CD4-positive, CD25-positive, alpha-beta regulatory T cell (primary cell): ENCODE measurements at regions not wholly inside any gene's neighbourhood (a gene's known extent, or its start where the extent isn't known, plus 50 kb on each side); places are given as distances from the start of the nearest gene placed in this dataset.

ENCODE experiments used
- ATAC-seq, 2 donors: fragments of 150-1000 bp; cut with Tn5 transposase; one replicate each; pipeline ENCODE4 v1.10.0; 2021; ENCODE audit warnings: low read depth in 2 of 2, moderate number of reproducible peaks in 2 of 2, moderate library complexity in 1 of 2
- DNase-seq, 3 donors: peaks; one replicate each; pipeline versions ENCODE4 v3.0.0 to v3.0.0-alpha.2; 2012 to 2022; ENCODE audit warnings: mixed read lengths in 1 of 3
- H3K27ac ChIP-seq: one replicate; pipeline ENCODE4 v1.7.0; 2013; ENCODE audit warnings: mild to moderate bottlenecking, low read length; ENCODE audit not compliant: insufficient read depth, poor library complexity, severe bottlenecking
- H3K27me3 ChIP-seq: one replicate; pipeline ENCODE4 v1.7.0; 2013; ENCODE audit warnings: low read length; ENCODE audit not compliant: control insufficient read depth, insufficient read depth
- H3K36me3 ChIP-seq: one replicate; pipeline ENCODE4 v1.7.0; 2013; ENCODE audit warnings: mild to moderate bottlenecking, low read length, moderate library complexity; ENCODE audit not compliant: control insufficient read depth, insufficient read depth
- H3K4me1 ChIP-seq: 2 replicates; pipeline ENCODE4 v1.7.0; 2013; ENCODE audit warnings: mild to moderate bottlenecking, low read length; ENCODE audit not compliant: insufficient read depth, control insufficient read depth, poor library complexity, severe bottlenecking
- H3K4me3 ChIP-seq: one replicate; pipeline ENCODE4 v1.7.0; 2013; ENCODE audit warnings: low read depth, mild to moderate bottlenecking, low read length, moderate library complexity
- H3K9me3 ChIP-seq, 2 experiments: 1 replicate in 1 of 2; 2 replicates in 1 of 2; pipeline ENCODE4 v1.7.0; 2013; ENCODE audit warnings: low read length in 2 of 2, mild to moderate bottlenecking in 1 of 2, moderate library complexity in 1 of 2; ENCODE audit not compliant: control insufficient read depth in 2 of 2
- H3K27ac Mint-ChIP-seq, 3 donors: one replicate each; pipeline ENCODE4 v1.8.0; 2020 to 2022; ENCODE audit warnings: mild to moderate bottlenecking in 3 of 3, mixed read lengths in 3 of 3, moderate library complexity in 2 of 3
- H3K27me3 Mint-ChIP-seq: one replicate; pipeline ENCODE4 v1.8.0; 2022; ENCODE audit warnings: mild to moderate bottlenecking, mixed read lengths
- H3K36me3 Mint-ChIP-seq: one replicate; pipeline ENCODE4 v1.8.0; 2020; ENCODE audit warnings: mixed read lengths
- H3K4me1 Mint-ChIP-seq, 4 donors: one replicate each; pipeline ENCODE4 v1.8.0; 2020 to 2022; ENCODE audit warnings: mixed read lengths in 4 of 4, mild to moderate bottlenecking in 1 of 4
- H3K4me3 Mint-ChIP-seq, 4 donors: one replicate each; pipeline ENCODE4 v1.8.0; 2020 to 2022; ENCODE audit warnings: mild to moderate bottlenecking in 4 of 4, mixed read lengths in 4 of 4, moderate library complexity in 3 of 4
- H3K9me3 Mint-ChIP-seq, 7 donors: one replicate each; pipeline ENCODE4 v1.8.0; 2020 to 2022; ENCODE audit warnings: mixed read lengths in 7 of 7, mild to moderate bottlenecking in 3 of 7, moderate library complexity in 2 of 7

DNA sequence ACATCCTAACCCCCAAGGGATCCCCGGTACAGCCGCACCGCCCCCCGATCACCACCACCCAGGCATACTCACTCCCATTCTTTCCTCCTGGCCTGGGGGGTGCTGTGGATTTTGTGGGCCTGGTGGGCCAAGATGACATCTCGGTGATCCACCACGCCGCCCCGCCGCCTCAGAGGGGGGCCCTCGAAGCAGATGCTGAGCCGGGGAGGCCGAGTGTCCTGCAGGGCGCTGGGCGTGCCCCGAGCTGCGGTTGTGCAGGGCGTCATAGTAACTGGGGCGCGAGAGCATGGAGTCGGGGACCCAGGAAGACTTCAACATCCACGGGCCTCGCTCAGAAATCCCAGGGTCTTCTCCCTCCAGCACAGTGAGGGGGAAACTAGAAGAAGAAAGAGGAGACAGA is 93.4 kb upstream of the CACNA1A start:
- Mint-ChIP-seq H3K27ac (no peak overlapping the region), H3K36me3 (no peaks in the 10 kb centered on the region), H3K4me3 (no peak overlapping the region), H3K27me3 (peaks cover 14% of the 10 kb centered on the region), H3K9me3 (no peaks in the 10 kb centered on the region), H3K4me1 (peaks cover 0 to 2% (median 0%) of the 10 kb centered on the region in 4 donors)
- Histone ChIP-seq H3K27me3 (no peaks in the 10 kb centered on the region), H3K4me3 (no peak overlapping the region), H3K9me3 (no peaks in the 10 kb centered on the region), H3K4me1 (no peaks in the 10 kb centered on the region), H3K36me3 (no peaks in the 10 kb centered on the region), H3K27ac (no peak overlapping the region)
- DNase-seq (no peak), ATAC-seq (no peak)

DNA sequence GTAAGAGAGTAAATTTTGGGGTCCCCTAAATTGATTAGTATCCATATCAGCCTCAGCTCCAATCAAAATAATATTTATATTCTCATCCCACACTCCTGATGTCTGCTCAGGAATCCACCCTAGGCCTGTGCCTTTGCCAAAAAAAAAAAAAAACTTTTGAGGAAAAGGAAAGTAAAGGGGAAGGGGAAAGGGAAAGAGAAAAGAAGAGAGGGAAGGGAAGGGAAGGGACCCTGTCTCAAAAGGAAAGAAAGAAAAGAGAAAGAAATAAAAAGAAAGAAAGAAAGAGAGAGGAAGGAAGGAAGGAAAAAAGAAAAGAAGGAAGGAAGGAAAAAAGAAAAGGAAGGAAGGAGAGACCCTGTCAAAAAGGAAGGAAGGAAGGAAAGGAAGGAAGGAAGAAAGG is 91.8 kb upstream of the CACNA1A start:
- Histone ChIP-seq H3K27me3 (no peaks in the 10 kb centered on the region), H3K27ac (no peak overlapping the region), H3K4me3 (no peak overlapping the region), H3K4me1 (no peaks in the 10 kb centered on the region), H3K36me3 (no peaks in the 10 kb centered on the region), H3K9me3 (no peaks in the 10 kb centered on the region)
- ATAC-seq (no peak), DNase-seq (no peak)
- H3K4me1 Mint-ChIP-seq, result peaks cover 0 to 2% (median 0%) of the 10 kb centered on the region in 4 donors
- H3K36me3 Mint-ChIP-seq, result no peaks in the 10 kb centered on the region
- no peak overlapping the region for H3K27ac Mint-ChIP-seq
- H3K9me3 Mint-ChIP-seq, result no peaks in the 10 kb centered on the region
- peaks cover 9% of the 10 kb centered on the region for H3K27me3 Mint-ChIP-seq
- H3K4me3 Mint-ChIP-seq, result no peak overlapping the region

DNA sequence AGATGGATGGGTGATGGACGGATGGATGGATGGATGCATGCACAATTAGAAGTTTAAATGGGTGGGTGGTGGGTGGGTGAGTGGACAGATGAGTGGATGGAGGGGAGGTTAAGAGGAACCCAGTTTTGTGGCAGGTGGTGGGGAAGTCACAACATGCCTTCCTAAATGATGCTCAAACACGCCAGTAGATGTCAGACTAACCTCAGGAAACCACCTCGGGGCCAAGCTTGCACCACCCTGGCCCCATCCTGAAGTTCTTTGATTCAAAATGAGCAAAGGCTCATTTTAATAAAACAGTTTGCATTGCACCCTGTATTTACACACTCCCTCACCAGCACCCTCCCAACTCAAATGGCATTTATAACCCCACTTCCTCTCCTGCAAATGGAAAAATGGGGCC is 91.4 kb upstream of the CACNA1A start:
- peak; percentile 14 to 77 (median 45) for DNase-seq
- no peak overlapping the region for H3K4me3 ChIP-seq
- no peaks in the 10 kb centered on the region for H3K4me1 ChIP-seq
- Mint-ChIP-seq H3K4me1 (peaks cover 0 to 2% (median 0%) of the 10 kb centered on the region in 4 donors), H3K4me3 (no peak overlapping the region), H3K9me3 (no peaks in the 10 kb centered on the region), H3K36me3 (no peaks in the 10 kb centered on the region), H3K27ac (no peak overlapping the region), H3K27me3 (peaks cover 6% of the 10 kb centered on the region)
- H3K27ac ChIP-seq, result no peak overlapping the region
- ATAC-seq, result peak; percentile 47 to 69
- no peaks in the 10 kb centered on the region for H3K36me3 ChIP-seq
- no peaks in the 10 kb centered on the region for H3K9me3 ChIP-seq
- H3K27me3 ChIP-seq, result no peaks in the 10 kb centered on the region

GRCh38 chr19:13588957-13589833 is 82.9 kb upstream of the CACNA1A start:
- Histone ChIP-seq H3K4me3 (no peak overlapping the region), H3K36me3 (no peaks in the 10 kb centered on the region), H3K9me3 (no peaks in the 10 kb centered on the region), H3K4me1 (peaks cover 5% of the 10 kb centered on the region), H3K27ac (no peak overlapping the region), H3K27me3 (no peaks in the 10 kb centered on the region)
- no peak overlapping the region for H3K27ac Mint-ChIP-seq
- peaks cover 0 to 5% (median 0%) of the 10 kb centered on the region in 4 donors for H3K4me1 Mint-ChIP-seq
- H3K4me3 Mint-ChIP-seq, result no peak overlapping the region
- H3K9me3 Mint-ChIP-seq, result peaks cover 0 to 2% (median 0%) of the 10 kb centered on the region in 7 donors
- peaks cover 6% of the 10 kb centered on the region for H3K27me3 Mint-ChIP-seq
- H3K36me3 Mint-ChIP-seq, result no peaks in the 10 kb centered on the region
- ATAC-seq (peak; percentile 76 to 94), DNase-seq (peak; percentile 60 to 76 (median 74))

DNA sequence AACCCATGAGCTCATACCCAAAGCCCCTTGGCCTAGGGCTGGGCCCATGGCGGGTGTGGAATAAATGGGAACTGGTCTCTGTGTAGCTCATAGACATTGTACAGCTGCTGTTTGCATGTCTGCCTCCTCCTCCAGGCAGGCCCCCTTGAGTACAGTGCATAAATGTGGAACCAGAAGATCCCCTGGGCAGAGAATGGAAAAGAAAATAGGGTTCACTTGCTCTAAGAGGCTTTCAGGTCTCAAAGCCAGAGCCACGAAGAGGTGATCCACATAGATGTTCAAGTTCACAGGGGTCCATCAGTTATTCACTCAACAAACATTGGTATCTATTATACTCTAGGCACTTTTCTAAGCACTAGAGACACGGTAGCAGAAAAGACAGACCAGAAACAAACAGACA is 79.2 kb upstream of the CACNA1A start:
- Histone ChIP-seq H3K4me1 (peaks cover 5% of the 10 kb centered on the region), H3K36me3 (no peaks in the 10 kb centered on the region), H3K27me3 (no peaks in the 10 kb centered on the region), H3K27ac (no peak overlapping the region), H3K9me3 (no peaks in the 10 kb centered on the region), H3K4me3 (no peak overlapping the region)
- no peak for DNase-seq
- H3K36me3 Mint-ChIP-seq, result no peaks in the 10 kb centered on the region
- no peak for ATAC-seq
- no peak overlapping the region for H3K4me3 Mint-ChIP-seq
- peaks cover 0 to 5% (median 0%) of the 10 kb centered on the region in 4 donors for H3K4me1 Mint-ChIP-seq
- peaks cover 0 to 2% (median 0%) of the 10 kb centered on the region in 7 donors for H3K9me3 Mint-ChIP-seq
- H3K27me3 Mint-ChIP-seq, result peaks cover 6% of the 10 kb centered on the region
- H3K27ac Mint-ChIP-seq, result peak overlapping the region in 1 of 3 donors; percentile 61

- ATAC-seq, result no peak
- DNase-seq, result no peak
- peaks cover 6% of the 10 kb centered on the region for H3K27me3 Mint-ChIP-seq
Observed at GRCh38 chr19:13583753-13584152, 77.5 kb upstream of the CACNA1A start.

GRCh38 chr19:13583114-13583513 is 76.8 kb upstream of the CACNA1A start:
- Mint-ChIP-seq H3K9me3 (peaks cover 0 to 7% (median 3%) of the 10 kb centered on the region in 7 donors), H3K27ac (no peak overlapping the region), H3K4me3 (no peak overlapping the region), H3K36me3 (peaks cover 1% of the 10 kb centered on the region), H3K27me3 (peaks cover 6% of the 10 kb centered on the region), H3K4me1 (no peaks in the 10 kb centered on the region)
- Histone ChIP-seq H3K27me3 (no peaks in the 10 kb centered on the region), H3K36me3 (no peaks in the 10 kb centered on the region), H3K9me3 (no peaks in the 10 kb centered on the region), H3K4me1 (no peaks in the 10 kb centered on the region), H3K4me3 (no peak overlapping the region), H3K27ac (no peak overlapping the region)
- DNase-seq, result no peak
- no peak for ATAC-seq

More at GRCh38 chr19:13583753-13584152, 77.5 kb upstream of the CACNA1A start:
- H3K4me1 ChIP-seq, result no peaks in the 10 kb centered on the region
- Mint-ChIP-seq H3K4me3 (no peak overlapping the region), H3K27ac (no peak overlapping the region), H3K4me1 (no peaks in the 10 kb centered on the region), H3K9me3 (peaks cover 0 to 3% (median 0%) of the 10 kb centered on the region in 7 donors), H3K36me3 (no peaks in the 10 kb centered on the region)
- no peaks in the 10 kb centered on the region for H3K36me3 ChIP-seq
- H3K9me3 ChIP-seq, result no peaks in the 10 kb centered on the region
- no peak overlapping the region for H3K4me3 ChIP-seq
- no peaks in the 10 kb centered on the region for H3K27me3 ChIP-seq
- H3K27ac ChIP-seq, result no peak overlapping the region

- no peak overlapping the region for H3K27ac Mint-ChIP-seq
- Histone ChIP-seq H3K4me3 (no peak overlapping the region), H3K9me3 (peaks cover 5 to 6% of the 10 kb centered on the region in 2 experiments), H3K27ac (no peak overlapping the region), H3K4me1 (no peaks in the 10 kb centered on the region), H3K27me3 (no peaks in the 10 kb centered on the region), H3K36me3 (no peaks in the 10 kb centered on the region)
- H3K27me3 Mint-ChIP-seq, result peaks cover under 1% of the 10 kb centered on the region
- peaks cover 3% of the 10 kb centered on the region for H3K36me3 Mint-ChIP-seq
- ATAC-seq (no peak), DNase-seq (no peak)
- H3K4me1 Mint-ChIP-seq, result no peaks in the 10 kb centered on the region
- no peak overlapping the region for H3K4me3 Mint-ChIP-seq
- H3K9me3 Mint-ChIP-seq, result peaks cover 2 to 16% (median 5%) of the 10 kb centered on the region in 7 donors
Observed at GRCh38 chr19:13581576-13581975, 75.3 kb upstream of the CACNA1A start.
